ENCODE measurements at regions not wholly inside any gene's neighbourhood (a gene's known extent, or its start where the extent isn't known, plus 50 kb on each side); places are given as distances from the start of the nearest gene placed in this dataset.

GRCh38 chr18:51382081-51382480 is 184.6 kb upstream of the MEX3C start:
- TF ChIP-seq TEAD4 (IDR thresholded peaks at IDR 0.05; ENCODE audit: borderline replicate concordance, insufficient read depth) (no peak), POLR2AphosphoS5 (IDR thresholded peaks at IDR 0.05; ENCODE audit: low read depth, low read length) (no peak), USF1 (IDR thresholded peaks at IDR 0.05; ENCODE audit: borderline replicate concordance, low read depth) (no peak), USF2 (IDR thresholded peaks at IDR 0.05; ENCODE audit: borderline replicate concordance, low read depth, low read length) (no peak), SIN3A (IDR thresholded peaks at IDR 0.05; ENCODE audit: borderline replicate concordance, low read depth, low read length) (no peak), EP300 (IDR thresholded peaks at IDR 0.05; ENCODE audit: borderline replicate concordance in 1 of 2, low read depth in 1 of 2, low read length in 1 of 2) (no peak)
- TF ChIP-seq, protein P1, sequence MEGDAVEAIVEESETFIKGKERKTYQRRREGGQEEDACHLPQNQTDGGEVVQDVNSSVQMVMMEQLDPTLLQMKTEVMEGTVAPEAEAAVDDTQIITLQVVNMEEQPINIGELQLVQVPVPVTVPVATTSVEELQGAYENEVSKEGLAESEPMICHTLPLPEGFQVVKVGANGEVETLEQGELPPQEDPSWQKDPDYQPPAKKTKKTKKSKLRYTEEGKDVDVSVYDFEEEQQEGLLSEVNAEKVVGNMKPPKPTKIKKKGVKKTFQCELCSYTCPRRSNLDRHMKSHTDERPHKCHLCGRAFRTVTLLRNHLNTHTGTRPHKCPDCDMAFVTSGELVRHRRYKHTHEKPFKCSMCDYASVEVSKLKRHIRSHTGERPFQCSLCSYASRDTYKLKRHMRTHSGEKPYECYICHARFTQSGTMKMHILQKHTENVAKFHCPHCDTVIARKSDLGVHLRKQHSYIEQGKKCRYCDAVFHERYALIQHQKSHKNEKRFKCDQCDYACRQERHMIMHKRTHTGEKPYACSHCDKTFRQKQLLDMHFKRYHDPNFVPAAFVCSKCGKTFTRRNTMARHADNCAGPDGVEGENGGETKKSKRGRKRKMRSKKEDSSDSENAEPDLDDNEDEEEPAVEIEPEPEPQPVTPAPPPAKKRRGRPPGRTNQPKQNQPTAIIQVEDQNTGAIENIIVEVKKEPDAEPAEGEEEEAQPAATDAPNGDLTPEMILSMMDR (IDR thresholded peaks at IDR 0.05), result no peak

Data from SK-N-SH (cell line).